Epithelial cell of esophagus (primary cell): ENCODE measurements at regions not wholly inside any gene's neighbourhood (a gene's known extent, or its start where the extent isn't known, plus 50 kb on each side); places are given as distances from the start of the nearest gene placed in this dataset.
"Not testable (repeated sequence)": the region's sequence is repeated elsewhere in the genome, so short reads cannot be mapped to it uniquely, and the experiment has no call there.

Experiments used
- DNase-seq: peaks from one replicate; pipeline ENCODE4 v3.0.0; 2010; ENCODE audit warnings: low read depth
- H3K4me3 ChIP-seq: 2 replicates; pipeline ENCODE4 v1.5.1; 2011; ENCODE audit warnings: mild to moderate bottlenecking, low read length, control low read depth
- CTCF ChIP-seq: IDR thresholded peaks from 2 replicates; pipeline ENCODE4 v1.5.1; 2011; ENCODE audit warnings: low read depth, mild to moderate bottlenecking, low read length, control low read depth, inconsistent platforms; ENCODE audit not compliant: insufficient read depth; ENCODE audit errors: missing control alignments

DNA sequence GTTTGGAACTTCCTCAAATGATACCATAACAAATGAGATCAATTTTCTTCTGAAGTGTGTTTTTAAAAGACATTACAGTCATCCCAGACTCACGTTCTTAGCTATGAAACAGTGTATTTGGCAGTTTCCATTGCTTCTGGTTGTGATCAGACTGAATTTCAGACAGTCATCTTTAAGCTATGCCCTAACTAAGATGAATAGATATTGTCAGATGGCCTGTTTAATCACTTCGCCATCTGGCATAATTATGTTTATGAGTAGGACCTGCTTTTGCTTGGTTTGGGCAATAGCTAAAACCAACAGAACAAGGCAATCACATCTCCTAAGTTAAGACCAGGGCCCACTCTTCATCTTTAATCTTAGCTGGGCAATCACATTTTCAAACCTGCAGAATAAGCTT lies 313.1 kb downstream of the SV2B start:
- H3K4me3 ChIP-seq, result no peak overlapping the region
- no peak for DNase-seq
- no peak for TF ChIP-seq CTCF

- no peak for TF ChIP-seq CTCF
- H3K4me3 ChIP-seq, result no peak overlapping the region
- no peak for DNase-seq
Measured at GRCh38 chr15:91414124-91414523, 314.1 kb downstream of the SV2B start.

GRCh38 chr15:91415258-91415657 lies 315.2 kb downstream of the SV2B start:
- not testable (repeated sequence) for DNase-seq, H3K4me3 ChIP-seq

DNA sequence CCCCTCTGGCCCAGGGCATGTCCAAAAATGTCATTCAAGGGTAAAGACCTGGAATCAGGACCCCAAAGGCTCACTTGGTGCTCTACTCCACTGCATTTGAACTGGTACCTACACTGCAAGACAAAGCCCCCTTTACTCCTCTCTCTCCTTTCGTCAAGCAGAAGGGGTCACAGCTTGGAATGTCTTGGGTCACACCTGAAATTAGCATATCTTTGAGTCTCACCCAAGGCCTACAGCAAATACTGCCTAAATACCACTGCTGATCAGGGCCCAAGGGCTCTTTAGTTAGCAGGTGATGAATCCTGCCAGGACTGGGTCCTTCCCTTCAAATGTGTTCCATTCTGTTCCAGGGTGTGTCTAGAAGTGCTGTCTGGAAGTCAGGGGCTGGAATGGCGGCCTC lies 320.6 kb downstream of the SV2B start:
- no peak overlapping the region for H3K4me3 ChIP-seq
- DNase-seq, result no peak
- TF ChIP-seq CTCF, result no peak

DNA sequence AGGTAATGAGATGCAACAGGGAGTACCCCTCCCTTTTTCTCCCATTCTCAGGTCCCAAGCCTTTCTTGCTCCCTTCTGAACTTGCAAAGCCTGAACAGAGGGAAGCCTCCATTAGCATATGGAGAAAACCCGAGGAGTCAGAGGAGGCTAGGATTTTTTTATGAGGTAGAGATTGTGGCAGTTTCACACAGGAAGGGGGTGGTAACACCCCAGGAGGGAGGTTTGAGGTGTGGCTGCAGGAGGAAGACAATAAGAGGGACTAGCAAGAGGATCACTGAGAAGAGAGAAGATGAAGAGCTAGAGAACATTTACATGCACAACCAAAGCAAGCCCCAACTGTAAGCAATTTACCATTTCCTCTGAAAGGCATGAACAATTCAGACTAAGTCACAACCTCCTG lies 322.7 kb downstream of the SV2B start:
- TF ChIP-seq CTCF, result no peak
- no peak for DNase-seq

GRCh38 chr15:91424001-91424400 lies 323.9 kb downstream of the SV2B start:
- no peak for TF ChIP-seq CTCF
- no peak overlapping the region for H3K4me3 ChIP-seq
- peak; percentile 28 for DNase-seq

More for the DNA sequence above, 322.7 kb downstream of the SV2B start:
- no peak overlapping the region for H3K4me3 ChIP-seq

- peak; percentile 87 for DNase-seq
- no peak overlapping the region for H3K4me3 ChIP-seq
- TF ChIP-seq CTCF, result no peak
Measured at GRCh38 chr15:91426412-91426811, 326.4 kb downstream of the SV2B start.

DNA sequence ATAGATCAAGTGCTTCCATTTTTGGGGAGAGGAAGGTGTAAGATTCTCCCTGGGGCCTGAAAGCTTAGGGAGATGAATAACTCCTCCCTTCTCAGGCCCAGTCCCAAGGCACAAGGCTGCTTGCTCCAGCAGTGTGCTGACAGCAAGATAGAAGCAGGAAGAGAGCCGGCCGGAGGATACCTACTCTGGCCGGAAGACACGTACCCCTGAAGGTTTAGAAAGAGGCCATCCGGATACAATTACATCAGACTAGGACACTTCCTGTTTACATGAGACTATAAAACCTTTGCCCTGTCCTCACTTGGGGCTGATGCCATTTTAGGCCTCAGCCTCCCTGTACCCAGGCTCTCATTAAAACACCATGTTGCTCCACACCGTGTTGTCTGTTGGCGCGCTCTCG lies 329.9 kb downstream of the SV2B start:
- H3K4me3 ChIP-seq, result no peak overlapping the region
- no peak for TF ChIP-seq CTCF
- DNase-seq, result no peak
